B cell (primary cell): ENCODE measurements at regions not wholly inside any gene's neighbourhood (a gene's known extent, or its start where the extent isn't known, plus 50 kb on each side); places are given as distances from the start of the nearest gene placed in this dataset.

Source experiments
- ATAC-seq: fragments of 200-7000 bp; cut with Tn5 transposase; one replicate; pipeline ENCODE4 v1.10.0; 2021; ENCODE audit warnings: low read depth, mild to moderate bottlenecking, moderate number of reproducible peaks, moderate library complexity
- CTCF ChIA-PET: fragments of 350-600 bp; sonication (Branson Sonifier 250); formaldehyde crosslinking; loops from one replicate; lab custom pipeline; 2021; ENCODE audit warnings: antibody characterized with exemption, inconsistent platforms; lab: Charles Lee
- POLR2A ChIA-PET: fragments of 350-600 bp; sonication (Branson Sonifier 250); formaldehyde crosslinking; loops from one replicate; lab custom pipeline; 2021; ENCODE audit warnings: antibody characterized with exemption; lab: Charles Lee
- DNase-seq: peaks from one replicate; pipeline ENCODE4 v3.0.0; 2013
- H2AFZ ChIP-seq: 2 replicates; pipeline ENCODE4 v1.6.1; 2012; ENCODE audit warnings: mild to moderate bottlenecking, low read depth, low read length; ENCODE audit not compliant: insufficient read depth, poor library complexity, severe bottlenecking
- H3K27ac ChIP-seq, 2 donors: 1 replicate in 1 of 2; 2 replicates in 1 of 2; pipeline ENCODE4 v1.5.1; 2012 to 2013; ENCODE audit warnings: low read length in 2 of 2, mild to moderate bottlenecking in 2 of 2, moderate library complexity in 1 of 2
- H3K27me3 ChIP-seq, 4 experiments: fragments of 200-600 bp in 1 of 4; sonication (generic) in 1 of 4; replicated peaks in 1 of 4; 1 replicate in 2 of 4; 2 replicates in 2 of 4; pipeline versions ENCODE4 v1.6.1 to v1.7.0; 2013 to 2016; ENCODE audit warnings: low read length in 3 of 4, mild to moderate bottlenecking in 2 of 4, mixed read lengths in 1 of 4, moderate library complexity in 1 of 4; ENCODE audit not compliant: insufficient read depth in 4 of 4, control insufficient read depth in 3 of 4; ENCODE audit errors: control extremely low read depth in 1 of 4
- H3K36me3 ChIP-seq, 2 experiments: replicated peaks in 1 of 2; 1 replicate in 1 of 2; 2 replicates in 1 of 2; pipeline versions ENCODE4 v1.6.1 to v1.7.1; 2013; ENCODE audit warnings: low read length in 1 of 2; ENCODE audit not compliant: insufficient read depth in 2 of 2, control insufficient read depth in 1 of 2; ENCODE audit errors: control extremely low read depth in 1 of 2, extremely low read depth in 1 of 2
- H3K4me1 ChIP-seq, 2 donors: fragments of 200-600 bp in 1 of 2; sonication (generic) in 1 of 2; 1 replicate in 1 of 2; 2 replicates in 1 of 2; pipeline versions ENCODE4 v1.5.1 to v1.6.1; 2013 to 2017; ENCODE audit warnings: low read length in 2 of 2; ENCODE audit not compliant: control insufficient read depth in 2 of 2, insufficient read depth in 2 of 2
- H3K4me2 ChIP-seq: replicated peaks from 2 replicates; pipeline ENCODE3; 2012; ENCODE audit warnings: mild to moderate bottlenecking, low read depth, low read length; ENCODE audit not compliant: poor library complexity, severe bottlenecking
- H3K4me3 ChIP-seq, 5 experiments: fragments of 200-600 bp in 1 of 5; sonication (generic) in 1 of 5; 1 replicate in 3 of 5; 2 replicates in 2 of 5; pipeline versions ENCODE4 v1.5.1 to v1.7.0; 2011 to 2016; ENCODE audit warnings: low read length in 4 of 5, mild to moderate bottlenecking in 4 of 5, low read depth in 2 of 5, control low read depth in 1 of 5, moderate library complexity in 1 of 5; ENCODE audit not compliant: insufficient read depth in 1 of 5; ENCODE audit errors: control extremely low read depth in 1 of 5, extremely low read depth in 1 of 5
- H3K79me2 ChIP-seq: fragments of 200-600 bp; sonication (generic); one replicate; pipeline ENCODE4 v1.6.0; 2016; ENCODE audit warnings: low read length; ENCODE audit not compliant: control insufficient read depth, insufficient read depth
- H3K9ac ChIP-seq: fragments of 200-600 bp; sonication (generic); 2 replicates; pipeline ENCODE4 v1.6.1; 2017; ENCODE audit warnings: mild to moderate bottlenecking, low read length, moderate library complexity
- H3K9me3 ChIP-seq, 3 donors: one replicate each; pipeline versions ENCODE4 v1.6.1 to v1.7.1; 2013; ENCODE audit warnings: low read length in 2 of 3; ENCODE audit not compliant: control insufficient read depth in 2 of 3, insufficient read depth in 1 of 3; ENCODE audit errors: control extremely low read depth in 1 of 3
- H4K20me1 ChIP-seq: 2 replicates; pipeline ENCODE4 v1.6.0; 2012; ENCODE audit warnings: mild to moderate bottlenecking, low read length; ENCODE audit not compliant: insufficient read depth, control insufficient read depth, poor library complexity, severe bottlenecking
- H3K27ac Mint-ChIP-seq: one replicate; pipeline ENCODE4 v1.8.0; 2021; ENCODE audit warnings: mixed read lengths
- H3K27me3 Mint-ChIP-seq: one replicate; pipeline ENCODE4 v1.8.0; 2021; ENCODE audit warnings: mixed read lengths
- H3K4me1 Mint-ChIP-seq: one replicate; pipeline ENCODE4 v1.8.0; 2021; ENCODE audit warnings: mixed read lengths
- H3K4me3 Mint-ChIP-seq: one replicate; pipeline ENCODE4 v1.8.0; 2021; ENCODE audit warnings: mixed read lengths
- H3K9me3 Mint-ChIP-seq: one replicate; pipeline ENCODE4 v1.8.0; 2022; ENCODE audit warnings: mixed read lengths; ENCODE audit not compliant: insufficient read depth
- EZH2 ChIP-seq: IDR thresholded peaks from 2 replicates; pipeline ENCODE4 v1.6.1; 2012; ENCODE audit warnings: borderline replicate concordance, low read depth, mild to moderate bottlenecking, moderate library complexity, low read length; ENCODE audit not compliant: insufficient read depth, poor library complexity, severe bottlenecking
- WGBS: methylation state at CpG from one replicate; pipeline ENCODE4 v1.1.5; 2013; ENCODE audit warnings: missing lambda C conversion rate; ENCODE audit not compliant: insufficient coverage; 5-methylcytosine and 5-hydroxymethylcytosine counted together
- intact Hi-C: fragments of 100-400 bp; cut with micrococcal nuclease; formaldehyde crosslinking; loops from one replicate; pipeline ENCODE4 v1.10.0; 2022
- TF ChIP-seq, protein P1 (sequence below): fragments of 200-600 bp; IDR thresholded peaks from one replicate; pipeline ENCODE4 v1.8.0; 2022; ENCODE audit warnings: antibody characterized with exemption, mild to moderate bottlenecking

DNA sequence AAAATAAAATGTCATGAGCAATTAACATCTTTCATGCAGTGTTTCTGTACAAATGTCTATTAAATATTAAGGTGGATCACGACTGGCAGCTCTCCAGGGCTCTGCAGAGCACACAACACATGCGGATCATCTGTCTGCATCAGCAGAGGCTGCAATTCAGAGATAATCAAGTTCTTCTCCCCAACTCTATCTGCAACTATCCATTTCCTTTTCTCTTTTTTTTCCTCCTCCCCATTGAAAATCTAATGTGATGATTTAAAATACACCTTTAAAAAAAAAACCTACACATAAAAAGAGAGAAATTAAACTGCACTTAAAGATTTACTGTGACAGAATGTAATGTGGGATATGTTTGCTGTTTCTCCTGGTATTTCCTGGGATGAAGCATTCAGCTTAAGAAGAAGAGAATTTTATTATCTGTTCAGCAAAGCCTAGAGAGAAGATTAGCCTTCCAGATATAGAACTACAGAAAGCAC lies 352.6 kb upstream of the CCDC54 start:
- H2AFZ ChIP-seq, result no peak overlapping the region
- H4K20me1 ChIP-seq, result no peaks in the 10 kb centered on the region
- no peaks in the 10 kb centered on the region for H3K4me1 ChIP-seq
- H3K9ac ChIP-seq, result no peak overlapping the region
- H3K4me2 ChIP-seq, result no peak overlapping the region
- DNase-seq, result no peak
- ChIA-PET CTCF (no interaction called here), POLR2A (no interaction called here)
- H3K36me3 ChIP-seq, result no peaks in the 10 kb centered on the region
- WGBS, result no CpG with 5 or more reads among the region's 2 CpGs
- peaks cover 0 to 2% (median 0%) of the 10 kb centered on the region in 3 donors for H3K9me3 ChIP-seq
- intact Hi-C loops, result no loop called here
- H3K9me3 Mint-ChIP-seq, result no peaks in the 10 kb centered on the region
- H3K4me3 Mint-ChIP-seq, result no peak overlapping the region
- no peaks in the 10 kb centered on the region for H3K27me3 ChIP-seq
- ATAC-seq, result no peak
- H3K4me3 ChIP-seq, result no peak overlapping the region
- TF ChIP-seq, protein P1, sequence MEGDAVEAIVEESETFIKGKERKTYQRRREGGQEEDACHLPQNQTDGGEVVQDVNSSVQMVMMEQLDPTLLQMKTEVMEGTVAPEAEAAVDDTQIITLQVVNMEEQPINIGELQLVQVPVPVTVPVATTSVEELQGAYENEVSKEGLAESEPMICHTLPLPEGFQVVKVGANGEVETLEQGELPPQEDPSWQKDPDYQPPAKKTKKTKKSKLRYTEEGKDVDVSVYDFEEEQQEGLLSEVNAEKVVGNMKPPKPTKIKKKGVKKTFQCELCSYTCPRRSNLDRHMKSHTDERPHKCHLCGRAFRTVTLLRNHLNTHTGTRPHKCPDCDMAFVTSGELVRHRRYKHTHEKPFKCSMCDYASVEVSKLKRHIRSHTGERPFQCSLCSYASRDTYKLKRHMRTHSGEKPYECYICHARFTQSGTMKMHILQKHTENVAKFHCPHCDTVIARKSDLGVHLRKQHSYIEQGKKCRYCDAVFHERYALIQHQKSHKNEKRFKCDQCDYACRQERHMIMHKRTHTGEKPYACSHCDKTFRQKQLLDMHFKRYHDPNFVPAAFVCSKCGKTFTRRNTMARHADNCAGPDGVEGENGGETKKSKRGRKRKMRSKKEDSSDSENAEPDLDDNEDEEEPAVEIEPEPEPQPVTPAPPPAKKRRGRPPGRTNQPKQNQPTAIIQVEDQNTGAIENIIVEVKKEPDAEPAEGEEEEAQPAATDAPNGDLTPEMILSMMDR, result no peak
- no peak for TF ChIP-seq EZH2
- no peaks in the 10 kb centered on the region for H3K4me1 Mint-ChIP-seq
- no peaks in the 10 kb centered on the region for H3K27me3 Mint-ChIP-seq
- no peaks in the 10 kb centered on the region for H3K79me2 ChIP-seq
- H3K27ac Mint-ChIP-seq, result no peak overlapping the region
- H3K27ac ChIP-seq, result no peak overlapping the region

DNA sequence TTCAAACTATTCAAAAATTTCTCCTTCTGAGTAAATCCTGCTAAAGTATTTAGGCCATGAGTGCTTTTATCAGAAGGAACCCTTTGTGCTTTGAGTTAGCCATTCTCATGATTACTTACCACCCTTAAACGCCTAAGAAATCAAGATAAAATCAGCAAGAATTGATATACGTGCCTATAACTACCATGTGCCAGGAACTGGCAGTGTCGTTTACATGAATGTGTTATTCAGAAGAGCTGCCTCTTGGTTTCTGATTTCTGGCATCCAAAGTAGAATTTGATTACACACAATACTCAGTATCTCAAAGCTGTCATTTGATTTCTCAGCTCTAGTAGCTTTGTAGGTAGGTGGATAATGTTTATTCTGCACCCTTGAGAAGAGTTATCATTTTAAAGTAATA lies 351.3 kb upstream of the CCDC54 start:
- 80% methylated on average over 1 of the region's 3 CpGs for WGBS
- ATAC-seq (no peak), DNase-seq (no peak)
- Histone ChIP-seq H4K20me1 (no peaks in the 10 kb centered on the region), H3K9ac (no peak overlapping the region), H3K9me3 (peaks cover 0 to 2% (median 0%) of the 10 kb centered on the region in 3 donors), H3K4me2 (no peak overlapping the region), H3K27ac (no peak overlapping the region), H2AFZ (no peak overlapping the region), H3K79me2 (no peaks in the 10 kb centered on the region), H3K4me1 (no peaks in the 10 kb centered on the region), H3K27me3 (no peaks in the 10 kb centered on the region), H3K4me3 (no peak overlapping the region), H3K36me3 (no peaks in the 10 kb centered on the region)
- ChIA-PET CTCF (no interaction called here), POLR2A (no interaction called here)
- Mint-ChIP-seq H3K27ac (no peak overlapping the region), H3K4me3 (no peak overlapping the region), H3K9me3 (no peaks in the 10 kb centered on the region), H3K27me3 (peaks cover 5% of the 10 kb centered on the region), H3K4me1 (no peaks in the 10 kb centered on the region)
- intact Hi-C loops, result no loop called here
- TF ChIP-seq EZH2, result no peak
- TF ChIP-seq, protein P1, result no peak
